ENCODE measurements at regions not wholly inside any gene's neighbourhood (a gene's known extent, or its start where the extent isn't known, plus 50 kb on each side); places are given as distances from the start of the nearest gene placed in this dataset.
A peak's percentile ranks its signal among the peaks of the same experiment; 100 is the strongest.

DNA sequence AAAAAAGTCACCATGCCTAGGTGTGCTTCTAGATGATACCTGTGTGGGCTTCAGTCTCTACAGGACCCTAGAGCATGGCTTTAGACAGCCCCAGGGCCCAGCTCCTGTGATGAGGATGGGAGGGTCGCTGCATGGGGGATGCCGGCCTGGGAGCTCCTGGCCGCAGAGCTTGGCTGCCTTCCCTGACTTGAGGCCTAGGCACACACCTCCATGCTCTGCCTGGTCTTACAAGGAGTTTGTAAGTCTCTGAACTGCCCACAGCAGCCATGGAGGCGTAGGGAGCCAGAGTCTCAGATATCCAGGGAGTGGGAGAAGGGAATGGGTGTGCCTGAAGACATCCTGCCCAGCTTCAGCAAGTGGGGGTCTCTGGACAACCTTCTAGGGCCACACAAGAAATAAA, 149.5 kb upstream of the MYL2 start:
- no peak for DNase-seq

DNA sequence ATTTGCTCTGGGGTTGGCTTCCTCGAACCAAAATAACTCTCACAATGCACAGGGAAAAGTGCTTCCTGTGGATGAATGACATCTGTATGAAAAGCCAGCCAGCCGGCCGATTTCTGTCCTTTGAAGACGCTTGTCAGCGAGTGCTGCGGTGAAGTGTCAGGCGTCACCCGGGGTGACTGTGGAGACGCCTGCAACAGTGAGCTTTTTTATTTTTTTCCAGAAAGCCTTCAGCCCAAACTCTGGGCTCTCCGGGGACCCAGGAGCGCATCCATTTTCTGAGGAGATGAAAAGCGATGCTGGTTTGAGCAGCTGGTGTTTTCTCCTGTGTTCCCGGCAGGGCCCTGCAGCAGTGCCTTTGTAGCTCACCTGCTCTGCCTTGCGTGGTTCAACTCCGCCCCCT, 147.9 kb upstream of the MYL2 start:
- no peak for DNase-seq

DNA sequence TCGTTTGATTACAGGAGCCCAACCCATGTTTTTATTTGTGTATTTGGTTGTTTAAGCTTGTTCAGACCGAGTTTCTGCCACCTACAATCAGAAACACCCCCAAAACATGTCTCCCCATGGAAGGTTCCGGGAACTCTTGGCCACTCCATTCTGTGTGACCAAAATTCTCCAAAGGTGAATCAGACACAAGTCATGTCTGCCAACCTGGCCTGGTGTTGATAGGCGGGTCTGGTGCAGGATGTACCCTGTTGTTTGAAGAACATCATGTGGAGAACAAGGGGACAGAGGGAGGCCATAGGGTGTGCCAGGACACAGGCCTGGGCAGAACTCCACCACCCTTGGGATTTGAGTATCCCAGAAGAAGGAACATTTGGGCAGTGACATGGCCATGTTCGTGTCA, 147.1 kb upstream of the MYL2 start:
- DNase-seq: no peak

DNA sequence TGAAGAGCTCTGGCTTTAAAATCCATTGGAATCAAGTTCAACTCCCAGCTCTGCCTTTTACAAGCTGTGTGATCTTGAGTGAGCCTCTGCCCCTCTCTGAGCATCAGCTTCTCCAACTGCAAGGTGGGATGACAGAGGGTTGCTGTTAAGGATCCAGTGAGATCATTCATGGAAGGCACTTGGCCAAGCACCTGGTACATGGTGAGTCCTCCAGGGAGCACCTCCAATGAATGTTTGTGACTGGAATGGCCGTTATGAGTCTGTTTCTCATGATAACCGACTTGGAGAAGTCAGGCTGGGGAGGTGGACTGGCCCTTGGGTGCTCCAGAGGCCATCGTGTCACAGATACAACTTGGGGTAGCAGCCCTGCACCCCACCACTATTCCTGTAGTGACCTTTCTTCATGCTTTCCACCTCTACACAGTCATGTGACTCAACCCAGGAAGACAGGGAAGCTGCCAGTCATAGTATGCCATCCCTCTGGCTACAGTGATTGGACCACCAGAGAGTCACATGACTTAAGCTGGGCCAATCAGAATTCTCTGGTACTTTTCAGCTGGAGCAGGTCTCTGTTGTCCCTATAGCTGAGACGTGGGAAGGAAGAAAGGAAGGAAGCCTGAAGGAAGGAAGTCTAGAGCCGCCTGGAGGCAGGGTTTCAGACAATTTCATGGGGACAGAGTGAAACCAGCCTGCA, 146.5 kb upstream of the MYL2 start:
- DNase-seq: peak in 1 of 2 experiments; percentile 13

DNA sequence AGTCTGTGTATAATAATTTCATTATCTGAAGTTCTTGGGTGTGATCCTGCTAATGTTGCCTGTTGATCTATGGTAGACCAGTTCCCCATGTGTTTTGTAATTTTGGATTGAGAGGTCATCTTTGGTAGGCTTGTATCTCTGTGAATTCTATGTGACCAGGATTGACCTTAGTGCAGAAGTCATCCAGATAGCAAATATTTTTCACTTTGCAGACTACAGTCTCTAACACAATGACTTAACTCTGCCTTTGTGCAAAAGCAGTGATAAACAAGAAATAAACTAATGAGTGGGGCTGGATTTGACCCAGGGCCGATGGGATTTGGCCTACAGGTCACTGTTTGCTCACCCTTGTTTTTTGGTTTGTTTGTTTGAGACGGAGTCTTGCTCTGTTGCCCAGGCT, 144.6 kb upstream of the MYL2 start:
- DNase-seq: no peak

DNA sequence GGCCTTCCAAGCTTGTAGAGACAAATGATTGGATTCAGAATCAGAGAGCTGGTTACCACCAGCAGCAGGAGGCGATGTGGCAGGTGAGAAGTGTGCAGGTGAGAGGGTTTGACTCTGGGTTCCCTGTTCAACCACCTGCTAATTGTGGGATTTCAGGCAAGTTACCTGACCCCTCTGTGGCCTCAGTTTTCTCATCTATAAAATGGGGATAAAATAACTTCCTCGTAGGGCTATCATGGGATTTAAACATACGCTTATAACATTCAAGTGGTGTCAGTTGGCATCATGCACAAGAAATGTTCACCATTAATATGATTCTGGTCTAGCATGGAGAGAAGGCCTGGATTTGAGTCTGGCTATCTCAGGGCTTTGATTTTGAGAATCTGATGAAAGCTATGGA, 143.8 kb upstream of the MYL2 start:
- DNase-seq: no peak

DNA sequence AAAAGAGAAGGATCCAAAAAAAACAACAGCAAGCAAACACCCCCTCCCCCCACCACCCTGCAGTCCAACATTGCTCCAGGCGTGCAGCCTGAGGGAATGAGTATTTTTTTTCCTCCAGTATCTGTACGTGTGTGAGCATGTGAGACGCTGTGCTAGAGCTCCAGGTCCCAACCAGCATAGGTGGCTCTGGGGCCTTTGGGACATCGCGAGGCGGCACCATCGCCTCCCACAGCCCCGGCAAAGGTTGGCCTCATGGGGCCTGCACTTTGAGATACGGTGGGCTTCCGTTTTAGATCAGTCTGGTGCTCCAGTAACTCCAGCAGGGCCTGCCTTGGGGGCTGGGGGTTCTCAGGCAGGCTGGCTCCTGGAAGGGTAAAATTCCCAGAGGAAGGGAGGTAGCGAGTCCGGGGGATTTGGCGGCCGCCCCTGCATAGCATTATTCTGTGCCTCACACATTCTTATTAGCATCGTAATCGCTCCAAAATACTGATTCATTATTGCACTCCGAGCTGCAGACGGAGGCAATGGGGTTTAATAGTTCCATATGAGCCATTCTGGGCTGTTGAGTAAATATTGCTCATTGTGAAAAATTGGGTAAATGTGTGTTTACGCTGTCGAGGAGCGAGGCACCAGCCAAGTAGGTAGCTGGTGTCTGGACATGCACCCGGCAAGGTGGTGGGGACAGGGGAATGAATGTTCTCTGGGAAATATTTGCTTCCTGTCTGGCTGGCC, 143.1 kb upstream of the MYL2 start:
- no peak for DNase-seq

DNA sequence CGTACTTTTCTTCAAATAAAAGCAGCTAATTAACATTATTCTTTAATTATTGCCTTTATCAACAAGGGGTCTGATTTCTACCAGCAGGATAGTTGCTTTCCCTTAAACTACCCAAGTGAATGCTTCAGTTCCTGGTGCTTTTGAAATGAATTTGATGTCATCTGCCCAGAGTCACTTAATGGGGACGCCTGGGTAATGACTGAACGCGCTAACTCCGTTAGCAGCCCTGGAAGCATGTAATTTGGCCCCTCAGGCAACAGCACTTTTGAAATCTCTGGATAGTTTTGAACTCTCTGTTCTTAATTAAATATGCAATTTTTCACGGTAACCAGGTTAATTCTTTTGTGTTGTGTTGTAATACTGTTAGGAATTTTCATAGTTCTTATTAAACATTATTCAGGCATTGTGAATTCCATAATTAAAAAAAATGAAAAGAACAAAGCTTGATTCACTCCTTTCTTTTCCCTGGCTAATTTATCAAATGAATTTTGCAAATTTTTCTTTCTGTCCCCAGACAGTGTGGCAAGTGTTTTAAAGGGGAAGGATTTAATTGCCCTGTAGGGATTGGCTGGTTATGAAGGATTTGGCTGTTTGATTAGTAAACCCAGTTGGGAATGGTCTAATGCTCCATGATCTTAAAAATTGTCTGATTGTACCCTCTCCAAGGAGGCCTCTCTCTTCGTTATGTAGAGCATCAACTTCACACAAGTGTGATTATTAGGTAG, 137.5 kb upstream of the MYL2 start:
- no peak for DNase-seq

DNA sequence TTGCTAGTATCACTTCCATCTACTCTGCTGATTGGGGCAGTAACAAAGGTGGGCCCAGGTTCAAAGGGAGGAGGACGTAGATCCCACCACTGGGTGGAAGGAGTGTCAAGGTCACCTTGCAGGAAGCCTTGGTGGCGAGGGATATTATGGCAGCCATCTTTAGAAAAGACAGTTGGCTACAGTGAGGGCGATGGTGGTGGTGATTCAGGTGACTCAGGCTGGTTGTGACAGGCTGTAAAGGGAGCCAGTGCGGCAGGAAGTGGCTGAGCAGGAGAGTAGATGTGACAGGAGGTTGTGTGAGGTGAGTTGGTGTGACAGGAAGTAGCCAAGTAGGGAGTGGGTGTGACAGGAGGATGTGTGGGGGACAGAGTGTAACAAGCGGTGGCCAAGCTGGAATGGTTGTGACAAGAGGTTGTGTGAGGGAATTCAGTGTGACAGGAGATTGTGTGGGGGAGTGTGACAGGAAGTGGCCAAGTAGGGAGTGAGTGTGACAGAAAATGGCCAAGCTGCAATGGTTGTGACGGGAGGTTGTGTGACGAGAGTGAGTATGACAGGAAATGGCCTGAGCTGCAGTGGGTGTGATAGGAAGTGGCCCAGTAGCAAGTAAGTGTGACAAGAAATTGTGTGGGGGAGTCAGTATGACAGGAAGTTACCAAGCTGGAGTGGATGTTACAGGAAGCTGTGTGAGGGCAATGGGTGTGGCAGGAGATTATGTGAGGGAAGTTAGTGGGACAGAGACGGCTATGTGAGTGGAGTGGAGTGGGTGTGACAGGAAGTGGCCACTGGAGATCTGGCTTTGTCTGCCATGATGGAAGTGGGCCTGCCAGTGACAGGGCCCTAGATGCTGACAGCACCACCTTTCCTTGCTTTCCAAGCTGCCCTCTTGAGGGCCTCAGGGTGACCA, 136.5 kb upstream of the MYL2 start:
- DNase-seq: peak in 1 of 2 experiments; percentile 9

DNA sequence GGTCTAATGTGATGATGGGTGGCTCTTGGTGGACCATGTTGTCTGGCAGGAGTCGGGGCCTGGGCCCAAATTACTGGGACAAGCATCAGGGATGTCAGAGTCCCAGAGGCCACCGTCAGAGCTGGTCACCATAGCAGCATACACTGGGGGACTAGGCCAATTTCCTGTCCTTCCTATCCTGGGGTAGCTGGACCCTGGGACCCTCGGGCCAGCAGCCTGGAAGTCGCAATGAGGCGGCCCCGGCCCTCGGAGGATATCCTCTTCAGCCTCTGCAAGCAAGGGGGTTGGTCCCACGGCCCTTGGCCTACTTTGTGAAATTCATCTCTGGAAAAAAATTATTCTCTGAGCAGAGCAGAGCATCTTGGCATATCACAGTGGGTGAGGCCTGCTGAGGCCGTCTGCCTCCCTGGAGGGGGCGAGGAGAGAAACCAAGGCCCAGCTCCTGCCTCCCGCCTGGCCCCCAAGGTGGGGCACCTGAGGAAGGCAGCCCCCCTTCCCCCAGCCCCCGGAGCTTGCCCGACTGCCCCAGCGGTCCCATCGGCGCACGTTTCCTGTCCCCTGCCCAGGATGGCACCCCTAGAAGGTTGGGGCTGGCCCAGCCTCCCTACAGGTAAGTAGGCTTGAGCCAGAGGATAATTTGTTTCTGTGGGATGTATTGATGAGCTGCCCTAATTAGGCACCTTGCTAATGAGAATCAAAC, 135.0 kb upstream of the MYL2 start:
- no peak for DNase-seq

DNA sequence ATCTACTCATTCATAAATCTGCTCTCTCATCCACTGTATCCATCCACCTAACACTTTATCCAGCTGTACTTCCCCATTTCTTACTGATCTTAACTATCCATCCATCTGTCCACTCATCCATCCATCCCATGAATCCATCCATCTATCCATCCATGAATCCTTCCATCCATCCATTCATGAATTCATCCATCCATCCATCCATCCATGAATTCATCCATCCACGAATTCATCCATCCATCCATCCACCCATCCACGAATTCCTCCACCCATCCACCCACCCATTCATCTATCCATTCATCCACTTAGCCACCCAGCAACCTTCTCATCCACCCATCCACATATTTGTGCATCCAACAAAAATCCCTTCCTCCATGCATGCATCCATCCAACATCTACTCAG, 128.6 kb upstream of the MYL2 start:
- no peak for DNase-seq

DNA sequence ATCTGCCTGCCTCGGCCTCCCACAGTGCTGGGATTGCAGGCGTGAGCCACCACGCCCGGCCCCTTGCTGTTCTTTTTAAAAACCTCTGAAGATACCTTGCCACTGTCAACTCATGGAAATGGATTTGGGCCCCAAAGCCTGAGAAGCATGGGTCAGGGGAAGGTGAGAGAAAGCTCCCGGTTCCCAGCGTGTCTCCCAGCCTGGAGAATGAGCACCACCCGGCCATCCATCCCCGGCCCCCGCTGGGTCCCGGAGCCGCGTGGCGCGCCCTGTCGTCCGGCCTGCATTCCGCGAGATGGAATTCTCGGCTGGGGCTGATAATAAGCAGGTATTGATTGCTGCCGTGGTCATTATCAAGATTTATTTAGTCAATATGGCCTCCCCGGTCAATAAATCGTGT, 126.5 kb upstream of the MYL2 start:
- no peak for DNase-seq

DNA sequence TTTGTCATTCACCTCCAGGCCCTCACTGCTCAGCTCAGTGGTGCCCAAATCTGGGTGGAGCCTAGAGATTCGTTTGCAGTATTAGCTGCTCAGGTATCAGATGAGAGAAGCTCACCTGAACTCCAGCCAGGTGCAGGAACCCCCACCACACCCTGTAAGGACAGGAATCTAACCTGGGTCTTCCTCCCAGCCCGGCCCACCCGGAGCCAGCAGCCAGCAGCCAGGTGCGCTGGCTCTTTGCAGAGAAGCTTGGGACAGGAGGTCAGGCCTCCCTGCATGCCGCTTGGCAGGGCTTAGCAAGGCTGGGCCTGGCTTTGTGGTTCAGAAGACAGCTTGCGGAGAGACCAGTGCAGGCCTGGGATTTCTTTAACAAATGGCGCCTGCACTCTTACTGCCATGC, 125.6 kb upstream of the MYL2 start:
- no peak for DNase-seq

DNA sequence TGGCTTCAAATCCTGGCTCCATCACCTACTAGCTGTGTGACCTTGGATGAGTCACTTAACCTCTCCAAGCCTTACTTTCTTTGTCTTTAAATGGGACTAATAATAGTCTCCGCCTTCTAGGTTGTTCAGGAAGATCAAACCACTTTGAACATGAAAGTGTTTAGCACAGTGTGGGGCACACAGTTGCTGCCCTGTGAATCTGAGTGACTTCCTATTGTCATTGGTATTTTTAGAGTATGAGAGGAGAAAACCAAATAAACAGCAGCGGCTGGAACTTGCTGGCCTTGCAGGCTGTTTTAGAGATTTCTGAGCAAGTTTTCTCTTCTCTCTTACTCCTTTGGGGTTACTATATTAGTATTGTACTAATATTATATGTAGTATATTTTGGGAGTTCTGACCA, 120.7 kb upstream of the MYL2 start:
- no peak for DNase-seq

DNA sequence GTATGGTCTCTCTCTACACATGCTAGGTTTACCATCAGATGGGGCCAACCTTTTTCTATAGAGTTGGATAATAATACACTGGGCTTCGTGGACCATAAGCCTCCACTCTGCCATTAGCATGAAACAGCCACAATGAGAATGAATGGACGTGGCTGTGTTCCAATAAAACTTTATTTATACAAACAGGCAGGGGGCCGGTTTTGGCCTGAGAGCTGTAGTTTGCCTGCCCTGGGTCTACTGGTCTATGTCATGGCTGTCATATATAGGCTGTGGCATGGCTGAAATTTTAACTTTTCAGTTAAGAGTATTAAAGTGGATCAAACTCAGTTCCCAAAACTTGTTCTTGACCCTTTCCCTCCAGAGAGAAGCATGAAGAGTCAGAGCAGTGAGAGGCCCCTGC, 120.3 kb upstream of the MYL2 start:
- no peak for DNase-seq

DNA sequence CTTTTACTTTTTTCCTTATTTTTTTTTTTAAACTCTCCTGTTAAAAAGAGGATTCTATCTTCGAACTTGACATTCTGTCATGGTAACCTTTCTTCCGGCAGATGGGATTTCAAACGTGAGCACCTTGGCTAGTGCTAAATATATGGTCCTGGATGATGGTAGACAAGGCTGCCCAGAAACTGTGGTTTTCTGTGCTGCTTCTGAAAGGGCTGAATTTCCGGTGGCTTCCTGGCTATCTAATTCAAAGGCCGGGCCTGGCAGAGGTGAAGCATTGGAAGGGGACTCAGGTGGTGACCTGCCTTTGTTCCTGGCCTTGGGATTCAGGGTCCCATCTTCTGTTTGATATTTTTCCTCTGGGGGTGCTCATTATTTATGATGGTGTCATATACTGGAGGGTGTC, 118.6 kb upstream of the MYL2 start:
- no peak for DNase-seq

DNA sequence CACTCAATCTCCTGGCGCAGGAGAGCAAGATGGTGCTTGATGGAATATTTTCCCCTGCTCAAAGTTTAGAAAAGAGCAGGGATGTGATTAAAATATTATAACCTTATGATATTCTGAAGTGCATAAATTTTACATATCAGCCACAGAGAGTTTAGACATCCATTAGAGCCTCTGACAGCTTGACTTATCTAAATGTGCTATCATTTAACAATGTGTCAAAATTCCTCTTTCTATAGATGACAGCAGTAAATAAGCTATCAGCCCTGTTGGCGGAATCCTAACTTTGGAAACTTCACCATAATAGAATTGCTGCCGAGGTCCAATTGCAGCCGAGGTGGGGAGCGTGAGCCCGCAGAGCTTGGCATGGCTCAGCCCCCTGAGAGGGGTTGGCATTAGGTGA, 117.7 kb upstream of the MYL2 start:
- DNase-seq: no peak

DNA sequence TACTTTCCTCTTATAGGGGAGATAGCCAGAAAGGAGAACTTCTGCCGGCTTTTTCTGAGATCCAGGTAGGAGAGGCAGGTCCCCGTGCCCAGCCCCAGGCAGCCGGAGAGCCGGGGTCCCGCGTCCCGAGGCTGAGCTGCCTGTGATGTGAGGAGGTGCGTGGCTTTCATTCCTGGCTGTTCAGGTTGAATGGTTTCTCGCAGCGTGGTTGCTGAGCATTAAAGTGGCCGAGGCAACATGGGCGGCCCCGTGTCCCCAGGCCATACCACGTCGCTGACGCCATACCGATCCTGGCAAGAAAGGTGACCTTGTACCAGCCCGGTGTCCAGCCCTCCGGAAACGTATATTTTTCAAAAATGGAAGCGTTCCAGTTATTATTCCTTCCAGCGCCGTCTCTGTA, 116.7 kb upstream of the MYL2 start:
- no peak for DNase-seq

DNA sequence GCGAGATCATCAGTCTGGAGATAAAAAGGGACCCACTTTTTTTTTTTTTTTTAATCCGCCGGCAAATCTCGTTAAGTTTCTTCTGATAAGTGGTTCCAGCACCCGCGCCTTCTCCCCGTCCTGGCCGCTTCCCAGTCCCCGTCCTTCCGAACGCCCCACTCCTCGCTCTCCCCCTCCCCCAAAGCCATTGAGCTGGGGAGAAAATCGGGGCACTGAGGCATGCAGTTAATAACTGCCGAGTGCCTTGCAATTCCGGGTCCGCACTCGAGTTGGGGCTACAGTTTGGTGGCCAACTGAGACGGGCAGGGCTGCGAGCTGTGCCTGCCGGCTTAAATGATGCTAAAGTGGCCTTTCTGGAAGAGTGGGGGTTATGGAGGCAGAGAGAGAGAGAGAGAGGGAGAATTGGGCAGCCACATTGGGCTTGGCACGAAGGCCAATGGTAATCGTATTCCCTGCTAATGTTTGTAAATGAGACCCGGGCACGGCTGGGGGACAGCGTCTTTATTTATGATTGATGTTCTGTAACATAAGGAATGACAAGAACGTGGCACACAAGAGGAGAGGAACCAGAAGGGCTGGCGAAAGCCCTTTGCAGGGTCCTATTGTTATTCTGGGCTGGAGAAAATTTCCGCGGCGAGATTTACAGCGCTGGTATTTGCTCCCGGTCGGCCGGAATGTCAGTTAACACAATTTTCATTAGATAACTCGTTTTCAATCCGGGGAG, 115.4 kb upstream of the MYL2 start:
- DNase-seq: no peak

DNA sequence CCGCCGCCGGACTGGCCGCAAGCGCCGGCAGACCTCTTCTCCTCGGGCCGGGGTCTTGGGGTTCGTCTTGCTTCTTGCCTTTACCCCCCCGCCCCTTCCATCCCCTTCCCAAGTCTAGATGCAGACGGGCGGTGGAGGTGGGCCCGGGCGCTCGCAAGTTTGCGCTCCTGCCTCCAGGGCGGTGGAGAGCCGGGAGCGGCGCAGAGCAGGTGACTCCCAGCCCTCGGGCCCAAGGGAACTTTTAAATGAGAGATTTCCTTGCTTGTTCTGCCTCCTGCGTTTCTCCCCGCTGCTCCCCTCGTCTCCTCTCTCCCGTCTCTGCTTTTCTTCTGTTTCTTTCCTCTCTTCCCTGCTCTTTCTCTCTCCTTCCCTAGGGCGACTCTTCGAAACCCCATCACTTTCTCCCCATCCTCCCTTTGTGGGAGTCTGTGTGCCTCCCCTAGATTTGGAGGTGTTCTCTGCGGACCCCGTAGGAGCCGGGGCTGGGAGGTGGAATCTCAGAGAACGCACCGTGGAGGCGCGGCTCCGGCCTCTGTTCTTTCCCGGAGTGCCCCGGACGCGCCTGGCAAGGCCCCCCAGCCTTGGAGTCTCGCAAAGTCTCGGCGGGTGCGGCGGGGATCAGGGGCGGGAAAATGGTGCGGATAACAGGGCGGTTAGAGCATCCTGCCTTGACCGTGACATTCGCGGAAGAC, 114.7 kb upstream of the MYL2 start:
- DNase-seq: peak in 1 of 2 experiments; percentile 12

All from SW 1271 (cell line).